ENCODE measurements at regions not wholly inside any gene's neighbourhood (a gene's known extent, or its start where the extent isn't known, plus 50 kb on each side); places are given as distances from the start of the nearest gene placed in this dataset.

DNA sequence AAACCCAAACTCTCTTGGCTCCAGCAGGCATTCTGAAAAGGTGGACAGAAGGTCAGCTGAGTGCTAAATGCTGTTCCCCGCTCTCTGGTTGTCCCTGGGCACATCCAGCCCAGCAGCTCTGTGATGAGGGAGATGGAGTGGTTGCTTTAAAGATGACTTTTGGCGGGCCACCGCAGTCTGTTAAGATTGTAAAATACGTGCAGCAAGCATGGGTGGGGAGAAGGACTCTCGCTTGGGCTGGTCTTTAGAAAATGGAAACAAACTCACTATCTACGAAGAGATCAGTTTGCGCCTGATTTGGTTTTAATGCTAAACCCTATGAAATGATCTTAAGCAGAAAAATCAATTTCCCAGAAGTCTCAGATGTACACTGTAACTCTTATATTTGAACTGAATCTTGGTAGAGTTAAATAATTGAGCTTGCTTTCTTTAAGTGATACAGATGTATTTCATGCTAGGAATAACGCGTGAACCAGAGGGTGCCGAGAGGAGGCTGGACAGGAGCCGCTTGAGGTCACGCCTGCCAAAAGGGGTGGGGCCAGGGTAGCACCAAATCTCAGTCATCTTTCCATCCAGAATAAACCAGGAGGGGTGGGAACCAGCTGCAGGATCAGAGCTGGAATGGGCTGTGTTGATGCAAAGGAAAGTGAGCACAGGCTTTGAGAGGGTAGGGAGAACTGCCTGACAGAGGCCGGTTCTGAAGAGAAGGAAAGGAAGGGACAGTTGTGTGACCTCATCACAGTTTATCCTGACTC, 170.2 kb upstream of the MKI67 start:
- H3K36me3 ChIP-seq (ENCODE audit: insufficient read depth, low read length) = no peaks in the 10 kb centered on the region
- no peak overlapping the region for H3K27ac ChIP-seq (ENCODE audit: low read length)
- H3K27me3 ChIP-seq (ENCODE audit: low read length) = no peaks in the 10 kb centered on the region
- H3K4me1 ChIP-seq (ENCODE audit: low read length) = no peaks in the 10 kb centered on the region
- H2AFZ ChIP-seq (ENCODE audit: low read length) = no peak overlapping the region
- H4K20me1 ChIP-seq (ENCODE audit: insufficient read depth, low read depth, low read length) = no peaks in the 10 kb centered on the region
- no peak for DNase-seq
- no peak overlapping the region for H3K4me3 ChIP-seq (ENCODE audit: low read length)
- no peaks in the 10 kb centered on the region for H3K79me2 ChIP-seq (ENCODE audit: low read length)
- no peaks in the 10 kb centered on the region for H3K9me3 ChIP-seq (ENCODE audit: low read length)
- H3K9me2 ChIP-seq (replicated peaks; ENCODE audit: insufficient read depth, low read length) = no peaks in the 10 kb centered on the region
- H3K9ac ChIP-seq (ENCODE audit: low read length) = no peak overlapping the region
- no peak overlapping the region for H3K4me2 ChIP-seq (ENCODE audit: low read depth, low read length, poor library complexity, severe bottlenecking)

DNA sequence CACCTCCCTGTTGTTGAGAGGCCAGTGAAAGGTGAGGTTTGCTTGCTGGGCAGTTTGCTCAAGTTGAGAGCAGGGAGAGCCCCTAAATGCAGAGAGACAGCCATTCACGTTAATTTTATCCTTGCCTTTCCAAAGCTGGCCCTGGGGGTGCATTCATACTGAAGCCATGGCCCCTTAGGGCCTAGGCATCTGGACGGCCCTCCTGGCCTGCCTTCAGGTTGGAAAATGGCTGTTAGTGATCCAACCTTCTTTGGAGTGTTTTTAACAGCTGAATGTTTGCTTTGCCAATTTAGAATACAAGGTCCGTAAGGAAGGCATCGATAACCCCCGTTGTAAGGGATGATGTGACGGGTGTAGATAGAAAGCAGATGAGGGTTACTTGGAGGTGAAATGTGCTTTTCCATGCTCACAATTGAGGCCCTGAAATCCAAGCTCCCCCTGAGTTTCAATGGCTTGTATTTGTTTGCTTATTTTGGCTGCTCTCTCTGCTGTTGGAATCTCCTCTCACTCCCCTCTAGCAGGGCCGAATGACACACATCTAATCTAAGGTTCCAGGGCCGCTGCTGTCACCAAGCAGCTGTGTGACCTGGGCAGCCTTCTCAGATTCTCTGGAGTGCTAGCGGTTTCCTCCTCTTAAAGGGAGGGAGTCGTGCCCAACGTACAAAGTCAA, 171.6 kb upstream of the MKI67 start:
- no peaks in the 10 kb centered on the region for H4K20me1 ChIP-seq (ENCODE audit: insufficient read depth, low read depth, low read length)
- H3K9me2 ChIP-seq (replicated peaks; ENCODE audit: insufficient read depth, low read length) = no peaks in the 10 kb centered on the region
- no peak overlapping the region for H3K9ac ChIP-seq (ENCODE audit: low read length)

DNA sequence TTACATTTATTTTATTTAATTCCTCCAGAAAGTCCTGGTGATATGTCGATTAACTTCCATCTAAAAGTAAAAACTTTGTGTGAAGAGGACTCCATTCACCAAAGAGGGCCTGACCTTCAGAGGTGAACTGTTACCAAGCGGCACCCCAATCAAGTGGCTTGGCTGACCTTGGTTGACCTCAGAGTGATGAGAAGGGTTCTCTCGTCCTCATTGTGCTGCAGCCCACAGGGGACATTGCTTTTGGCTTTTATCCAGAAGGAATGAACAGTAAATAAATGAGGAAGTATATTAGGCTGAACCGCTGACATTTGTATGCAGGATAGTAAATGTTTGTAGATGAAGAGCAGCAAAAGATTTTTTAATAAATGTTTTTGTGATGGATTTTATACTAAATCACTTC, 172.4 kb upstream of the MKI67 start:
- no peaks in the 10 kb centered on the region for H4K20me1 ChIP-seq (ENCODE audit: insufficient read depth, low read depth, low read length)
- DNase-seq = no peak
- H3K79me2 ChIP-seq (ENCODE audit: low read length) = no peaks in the 10 kb centered on the region
- H2AFZ ChIP-seq (ENCODE audit: low read length) = no peak overlapping the region
- no peak overlapping the region for H3K4me2 ChIP-seq (ENCODE audit: low read depth, low read length, poor library complexity, severe bottlenecking)
- no peak overlapping the region for H3K4me3 ChIP-seq (ENCODE audit: low read length)
- no peaks in the 10 kb centered on the region for H3K4me1 ChIP-seq (ENCODE audit: low read length)
- H3K27ac ChIP-seq (ENCODE audit: low read length) = no peak overlapping the region
- no peaks in the 10 kb centered on the region for H3K27me3 ChIP-seq (ENCODE audit: low read length)
- H3K9me3 ChIP-seq (ENCODE audit: low read length) = no peaks in the 10 kb centered on the region
- H3K9me2 ChIP-seq (replicated peaks; ENCODE audit: insufficient read depth, low read length) = no peaks in the 10 kb centered on the region
- H3K36me3 ChIP-seq (ENCODE audit: insufficient read depth, low read length) = no peaks in the 10 kb centered on the region
- H3K9ac ChIP-seq (ENCODE audit: low read length) = no peak overlapping the region

More for the DNA sequence above, 171.6 kb upstream of the MKI67 start:
- no peak overlapping the region for H2AFZ ChIP-seq (ENCODE audit: low read length)
- H3K9me3 ChIP-seq (ENCODE audit: low read length) = no peaks in the 10 kb centered on the region
- DNase-seq = no peak
- H3K4me3 ChIP-seq (ENCODE audit: low read length) = no peak overlapping the region
- H3K27ac ChIP-seq (ENCODE audit: low read length) = no peak overlapping the region
- H3K79me2 ChIP-seq (ENCODE audit: low read length) = no peaks in the 10 kb centered on the region
- H3K4me1 ChIP-seq (ENCODE audit: low read length) = no peaks in the 10 kb centered on the region
- H3K27me3 ChIP-seq (ENCODE audit: low read length) = no peaks in the 10 kb centered on the region
- H3K36me3 ChIP-seq (ENCODE audit: insufficient read depth, low read length) = no peaks in the 10 kb centered on the region
- H3K4me2 ChIP-seq (ENCODE audit: low read depth, low read length, poor library complexity, severe bottlenecking) = no peak overlapping the region

DNA sequence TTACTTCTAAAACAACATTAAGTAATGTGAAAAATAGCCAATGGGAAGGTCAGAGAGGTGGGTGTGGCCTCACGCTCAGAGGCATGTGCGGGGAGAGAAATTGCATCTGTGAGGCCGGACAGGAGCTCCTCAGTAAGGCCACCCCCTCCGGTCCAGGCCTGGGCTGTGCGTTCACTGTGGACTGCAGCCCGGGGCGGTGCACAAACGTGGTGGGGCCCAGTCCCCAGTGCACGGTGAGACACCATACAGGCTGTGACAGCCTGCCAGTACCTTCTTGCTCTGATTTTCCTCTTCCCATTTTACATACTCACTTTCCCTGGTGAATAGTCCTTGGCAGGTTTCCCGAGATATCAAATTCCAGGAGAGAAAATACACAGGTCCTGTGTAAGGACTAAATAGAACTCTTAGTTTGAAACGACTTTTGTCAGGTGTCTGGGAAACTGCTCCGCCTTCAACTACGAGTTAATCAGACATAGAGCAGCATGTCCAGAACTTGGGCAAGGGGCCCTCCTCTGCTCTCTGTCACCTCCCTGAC, 174.1 kb upstream of the MKI67 start:
- no peaks in the 10 kb centered on the region for H3K79me2 ChIP-seq (ENCODE audit: low read length)
- H3K9me3 ChIP-seq (ENCODE audit: low read length) = no peaks in the 10 kb centered on the region
- no peak overlapping the region for H3K27ac ChIP-seq (ENCODE audit: low read length)
- H3K4me3 ChIP-seq (ENCODE audit: low read length) = no peak overlapping the region
- H2AFZ ChIP-seq (ENCODE audit: low read length) = no peak overlapping the region
- no peak for DNase-seq
- no peaks in the 10 kb centered on the region for H3K36me3 ChIP-seq (ENCODE audit: insufficient read depth, low read length)
- no peak overlapping the region for H3K9ac ChIP-seq (ENCODE audit: low read length)
- no peaks in the 10 kb centered on the region for H3K27me3 ChIP-seq (ENCODE audit: low read length)
- no peak overlapping the region for H3K4me2 ChIP-seq (ENCODE audit: low read depth, low read length, poor library complexity, severe bottlenecking)
- H3K4me1 ChIP-seq (ENCODE audit: low read length) = no peaks in the 10 kb centered on the region
- H3K9me2 ChIP-seq (replicated peaks; ENCODE audit: insufficient read depth, low read length) = no peaks in the 10 kb centered on the region
- no peaks in the 10 kb centered on the region for H4K20me1 ChIP-seq (ENCODE audit: insufficient read depth, low read depth, low read length)

DNA sequence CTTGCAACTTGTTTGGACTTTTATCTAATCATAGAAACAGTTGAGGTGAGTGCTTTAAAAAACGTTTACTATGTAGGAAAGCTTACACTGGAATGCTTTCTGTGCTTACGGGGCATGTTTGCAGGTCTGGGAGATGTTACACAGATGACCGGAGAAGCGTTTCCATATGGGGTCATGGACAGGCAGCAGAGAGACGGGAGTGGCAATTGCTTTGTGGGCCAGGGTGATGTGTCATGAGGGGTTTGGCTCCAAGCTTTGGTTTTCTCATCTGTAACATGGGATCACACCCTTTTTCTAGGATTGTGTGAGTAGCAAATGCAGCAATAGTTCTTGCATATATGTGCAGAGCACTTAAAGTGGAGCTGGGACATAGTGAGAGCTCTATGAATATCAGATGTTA, 174.8 kb upstream of the MKI67 start:
- Histone ChIP-seq H3K9me3 (ENCODE audit: low read length) (no peaks in the 10 kb centered on the region), H3K9ac (ENCODE audit: low read length) (no peak overlapping the region), H3K9me2 (replicated peaks; ENCODE audit: insufficient read depth, low read length) (no peaks in the 10 kb centered on the region), H3K4me2 (ENCODE audit: low read depth, low read length, poor library complexity, severe bottlenecking) (no peak overlapping the region), H2AFZ (ENCODE audit: low read length) (no peak overlapping the region), H4K20me1 (ENCODE audit: insufficient read depth, low read depth, low read length) (no peaks in the 10 kb centered on the region), H3K27me3 (ENCODE audit: low read length) (no peaks in the 10 kb centered on the region), H3K27ac (ENCODE audit: low read length) (no peak overlapping the region), H3K36me3 (ENCODE audit: insufficient read depth, low read length) (no peaks in the 10 kb centered on the region), H3K79me2 (ENCODE audit: low read length) (no peaks in the 10 kb centered on the region), H3K4me1 (ENCODE audit: low read length) (no peaks in the 10 kb centered on the region), H3K4me3 (ENCODE audit: low read length) (no peak overlapping the region)
- DNase-seq = no peak

DNA sequence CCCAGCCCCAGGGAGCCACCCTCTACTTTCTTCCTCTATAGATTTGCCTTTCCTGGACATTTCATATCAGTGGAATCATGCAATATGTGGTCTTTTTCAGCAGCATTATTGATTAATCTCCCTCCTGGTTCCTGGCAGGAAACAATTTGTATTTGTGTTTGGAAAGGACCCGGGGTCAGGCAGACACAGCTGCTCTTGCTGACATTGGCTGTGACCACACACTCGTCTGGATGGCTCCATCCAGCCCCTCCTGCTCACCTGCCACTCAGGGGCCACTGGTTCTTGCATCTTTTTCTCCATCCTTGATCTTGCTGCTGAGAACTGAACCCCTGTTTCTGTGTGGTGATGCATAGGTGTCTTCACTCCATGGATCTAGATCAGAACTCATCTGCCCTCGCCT, 176.6 kb upstream of the MKI67 start:
- H3K79me2 ChIP-seq (ENCODE audit: low read length) = no peaks in the 10 kb centered on the region
- no peak for DNase-seq
- H3K9me2 ChIP-seq (replicated peaks; ENCODE audit: insufficient read depth, low read length) = no peaks in the 10 kb centered on the region
- H3K36me3 ChIP-seq (ENCODE audit: insufficient read depth, low read length) = no peaks in the 10 kb centered on the region
- no peak overlapping the region for H3K27ac ChIP-seq (ENCODE audit: low read length)
- no peak overlapping the region for H3K4me2 ChIP-seq (ENCODE audit: low read depth, low read length, poor library complexity, severe bottlenecking)
- no peaks in the 10 kb centered on the region for H3K4me1 ChIP-seq (ENCODE audit: low read length)
- no peaks in the 10 kb centered on the region for H3K9me3 ChIP-seq (ENCODE audit: low read length)
- H4K20me1 ChIP-seq (ENCODE audit: insufficient read depth, low read depth, low read length) = no peaks in the 10 kb centered on the region
- no peak overlapping the region for H3K4me3 ChIP-seq (ENCODE audit: low read length)
- H3K9ac ChIP-seq (ENCODE audit: low read length) = no peak overlapping the region
- H2AFZ ChIP-seq (ENCODE audit: low read length) = no peak overlapping the region
- H3K27me3 ChIP-seq (ENCODE audit: low read length) = no peaks in the 10 kb centered on the region

DNA sequence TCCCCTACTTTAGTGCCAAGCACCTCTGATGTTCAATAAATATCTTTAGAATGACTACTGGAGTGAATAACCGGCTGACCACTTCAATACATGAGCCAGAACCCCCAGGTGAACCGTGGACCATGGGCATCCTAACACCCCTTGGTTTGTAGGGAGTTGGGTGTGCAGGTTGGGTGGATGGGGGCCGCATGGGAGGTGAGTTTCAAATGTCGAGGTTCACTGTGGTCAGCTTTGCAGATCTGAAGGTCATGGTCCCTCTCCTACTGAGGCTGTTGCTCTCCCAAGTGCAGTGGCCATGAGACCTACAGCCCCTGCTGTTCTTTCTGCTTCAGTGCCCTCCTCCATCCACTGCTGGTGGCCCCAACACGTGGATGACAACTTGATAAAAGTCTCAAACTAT, 178.0 kb upstream of the MKI67 start:
- H3K27me3 ChIP-seq (ENCODE audit: low read length) = no peaks in the 10 kb centered on the region
- H3K4me2 ChIP-seq (ENCODE audit: low read depth, low read length, poor library complexity, severe bottlenecking) = no peak overlapping the region
- H4K20me1 ChIP-seq (ENCODE audit: insufficient read depth, low read depth, low read length) = no peaks in the 10 kb centered on the region
- no peaks in the 10 kb centered on the region for H3K9me3 ChIP-seq (ENCODE audit: low read length)
- no peaks in the 10 kb centered on the region for H3K4me1 ChIP-seq (ENCODE audit: low read length)
- no peaks in the 10 kb centered on the region for H3K36me3 ChIP-seq (ENCODE audit: insufficient read depth, low read length)
- no peak overlapping the region for H3K9ac ChIP-seq (ENCODE audit: low read length)
- H3K9me2 ChIP-seq (replicated peaks; ENCODE audit: insufficient read depth, low read length) = no peaks in the 10 kb centered on the region
- H3K27ac ChIP-seq (ENCODE audit: low read length) = no peak overlapping the region
- DNase-seq = no peak
- no peak overlapping the region for H3K4me3 ChIP-seq (ENCODE audit: low read length)
- no peaks in the 10 kb centered on the region for H3K79me2 ChIP-seq (ENCODE audit: low read length)
- no peak overlapping the region for H2AFZ ChIP-seq (ENCODE audit: low read length)

DNA sequence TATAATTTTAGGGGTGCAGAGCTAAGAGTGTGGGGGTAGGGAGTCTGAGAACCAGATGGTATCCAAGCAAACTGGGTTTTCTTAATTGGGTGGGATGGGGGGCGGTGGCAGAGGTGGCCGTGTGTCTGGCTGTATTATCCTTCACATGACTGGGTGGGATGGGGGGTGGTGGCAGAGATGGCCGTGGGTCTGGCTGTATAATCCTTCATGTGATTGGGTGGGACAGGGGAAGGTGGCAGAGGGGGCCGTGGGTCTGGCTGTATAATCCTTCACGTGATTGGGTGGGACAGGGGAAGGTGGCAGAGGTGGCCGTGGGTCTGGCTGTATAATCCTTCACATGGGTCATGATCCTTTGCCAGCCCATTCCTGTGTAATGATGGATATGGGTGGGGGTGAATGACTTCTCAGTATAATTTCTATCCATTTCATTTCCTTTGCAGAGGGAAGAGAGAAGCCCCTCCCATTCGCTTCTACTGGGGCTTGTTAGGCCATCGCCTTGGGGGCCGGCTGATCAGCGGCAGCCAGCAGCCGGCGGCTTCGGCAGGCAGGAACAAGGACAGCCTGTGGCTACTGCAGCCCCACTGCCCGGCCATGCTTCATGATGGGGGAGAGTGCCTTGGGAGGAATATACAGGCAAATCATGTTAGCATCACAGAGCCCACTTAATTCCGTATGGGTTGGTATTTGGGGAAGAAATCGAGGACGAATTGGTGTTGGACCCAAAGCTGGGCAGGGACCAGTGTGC, 179.6 kb upstream of the MKI67 start:
- Histone ChIP-seq H3K9me3 (ENCODE audit: low read length) (no peaks in the 10 kb centered on the region), H2AFZ (ENCODE audit: low read length) (no peak overlapping the region), H3K36me3 (ENCODE audit: insufficient read depth, low read length) (no peaks in the 10 kb centered on the region), H3K79me2 (ENCODE audit: low read length) (no peaks in the 10 kb centered on the region), H3K27me3 (ENCODE audit: low read length) (no peaks in the 10 kb centered on the region), H3K4me2 (ENCODE audit: low read depth, low read length, poor library complexity, severe bottlenecking) (no peak overlapping the region), H3K4me3 (ENCODE audit: low read length) (no peak overlapping the region), H3K9me2 (replicated peaks; ENCODE audit: insufficient read depth, low read length) (no peaks in the 10 kb centered on the region), H3K4me1 (ENCODE audit: low read length) (no peaks in the 10 kb centered on the region), H3K27ac (ENCODE audit: low read length) (no peak overlapping the region), H4K20me1 (ENCODE audit: insufficient read depth, low read depth, low read length) (no peaks in the 10 kb centered on the region), H3K9ac (ENCODE audit: low read length) (no peak overlapping the region)
- no peak for DNase-seq
